HEK293 (cell line): ENCODE measurements at regions not wholly inside any gene's neighbourhood (a gene's known extent, or its start where the extent isn't known, plus 50 kb on each side); places are given as distances from the start of the nearest gene placed in this dataset.

ENCODE experiments used
- CTCF ChIA-PET: fragments of 350-600 bp; formaldehyde crosslinking; extraction: SDS; loops from one replicate; lab custom pipeline; 2021; ENCODE audit warnings: antibody characterized with exemption; lab: Yijun Ruan, JAX
- POLR2A ChIA-PET: fragments of 300-600 bp; formaldehyde crosslinking; extraction: SDS; loops from one replicate; lab custom pipeline; 2020; ENCODE audit warnings: antibody characterized with exemption, inconsistent platforms; lab: Yijun Ruan, JAX
- H3K27ac ChIP-seq: fragments of 200-500 bp; sonication (Bioruptor generic); 2 replicates; pipeline ENCODE4 v1.5.1; 2014; ENCODE audit warnings: low read depth, low read length, control low read depth, inconsistent platforms; ENCODE audit errors: extremely low read depth
- H3K36me3 ChIP-seq, 2 experiments: fragments of 200-500 bp in 1 of 2; sonication (Bioruptor generic) in 1 of 2; 1 replicate in 1 of 2; 2 replicates in 1 of 2; pipeline ENCODE4 v1.5.1; 2014 to 2017; ENCODE audit warnings: inconsistent platforms in 2 of 2, low read length in 2 of 2; ENCODE audit not compliant: control insufficient read depth in 2 of 2, insufficient read depth in 1 of 2
- H3K4me1 ChIP-seq: fragments of 200-500 bp; sonication (Bioruptor generic); 2 replicates; pipeline ENCODE4 v1.5.1; 2014; ENCODE audit warnings: mild to moderate bottlenecking, low read length, inconsistent platforms; ENCODE audit not compliant: control insufficient read depth, insufficient read depth
- H3K4me3 ChIP-seq: 2 replicates; pipeline ENCODE4 v1.5.1; 2011; ENCODE audit warnings: low read depth, mild to moderate bottlenecking, control low read depth, low read length, moderate library complexity
- H3K9me3 ChIP-seq: fragments of 200-500 bp; sonication (Bioruptor generic); 2 replicates; pipeline ENCODE4 v1.5.1; 2014; ENCODE audit warnings: low read depth, low read length, inconsistent platforms; ENCODE audit not compliant: control insufficient read depth, insufficient read depth
- FEZF1 ChIP-seq: fragments of 450-650 bp; formaldehyde crosslinking; IDR thresholded peaks from 2 replicates; pipeline ENCODE4 v1.5.1; 2016; ENCODE audit warnings: missing biosample characterization, missing genetic modification characterization
- GLI2 ChIP-seq: fragments of 450-650 bp; formaldehyde crosslinking; IDR thresholded peaks from 2 replicates; pipeline ENCODE4; 2017; ENCODE audit warnings: missing biosample characterization, missing genetic modification characterization, low read depth, borderline replicate concordance
- KLF7 ChIP-seq: fragments of 450-650 bp; formaldehyde crosslinking; IDR thresholded peaks from 2 replicates; pipeline ENCODE4 v1.5.1; 2016; ENCODE audit warnings: missing biosample characterization, missing genetic modification characterization, borderline replicate concordance
- KLF8 ChIP-seq: fragments of 450-650 bp; formaldehyde crosslinking; IDR thresholded peaks from 2 replicates; pipeline ENCODE4 v1.5.1; 2016; ENCODE audit warnings: missing biosample characterization, missing genetic modification characterization
- KLF9 ChIP-seq: fragments of 450-650 bp; formaldehyde crosslinking; IDR thresholded peaks from 2 replicates; pipeline ENCODE4 v1.5.1; 2016; ENCODE audit warnings: missing biosample characterization, missing genetic modification characterization, low read depth
- SP7 ChIP-seq: fragments of 450-650 bp; formaldehyde crosslinking; IDR thresholded peaks from 2 replicates; pipeline ENCODE4 v1.5.1; 2016; ENCODE audit warnings: missing biosample characterization, missing genetic modification characterization
- ZEB2 ChIP-seq: fragments of 450-650 bp; formaldehyde crosslinking; IDR thresholded peaks from 2 replicates; pipeline ENCODE4 v1.5.1; 2016; ENCODE audit warnings: missing biosample characterization, missing genetic modification characterization
- ZNF132 ChIP-seq: fragments of 450-650 bp; formaldehyde crosslinking; IDR thresholded peaks from 2 replicates; pipeline ENCODE4 v1.5.1; 2017; ENCODE audit warnings: missing biosample characterization, missing genetic modification characterization, borderline replicate concordance
- ZNF148 ChIP-seq: fragments of 450-650 bp; formaldehyde crosslinking; IDR thresholded peaks from 2 replicates; pipeline ENCODE4 v1.5.0; 2017; ENCODE audit warnings: missing biosample characterization, missing genetic modification characterization, borderline replicate concordance
- ZNF155 ChIP-seq: fragments of 450-650 bp; formaldehyde crosslinking; IDR thresholded peaks from 2 replicates; pipeline ENCODE4 v1.5.1; 2016; ENCODE audit warnings: missing biosample characterization, missing genetic modification characterization
- ZNF2 ChIP-seq: fragments of 450-650 bp; formaldehyde crosslinking; IDR thresholded peaks from 2 replicates; pipeline ENCODE4 v1.5.1; 2016; ENCODE audit warnings: missing biosample characterization, missing genetic modification characterization
- ZNF266 ChIP-seq: fragments of 450-650 bp; formaldehyde crosslinking; IDR thresholded peaks from 2 replicates; pipeline ENCODE4 v1.5.1; 2016; ENCODE audit warnings: missing biosample characterization, missing genetic modification characterization, low read depth
- ZNF335 ChIP-seq: fragments of 450-650 bp; formaldehyde crosslinking; conservative IDR thresholded peaks from 2 replicates; pipeline ENCODE4 v1.5.1; 2016; ENCODE audit warnings: missing biosample characterization, missing genetic modification characterization
- ZNF37A ChIP-seq: fragments of 450-650 bp; IDR thresholded peaks from 2 replicates; pipeline ENCODE4 v1.5.1; 2018; ENCODE audit warnings: missing biosample characterization, missing genetic modification characterization
- ZNF416 ChIP-seq: fragments of 450-650 bp; formaldehyde crosslinking; IDR thresholded peaks from 2 replicates; pipeline ENCODE4 v1.5.1; 2016; ENCODE audit warnings: missing biosample characterization, missing genetic modification characterization
- ZNF514 ChIP-seq: fragments of 450-650 bp; formaldehyde crosslinking; IDR thresholded peaks from 2 replicates; pipeline ENCODE4 v1.5.1; 2016; ENCODE audit warnings: missing biosample characterization, missing genetic modification characterization
- ZNF548 ChIP-seq: fragments of 450-650 bp; formaldehyde crosslinking; IDR thresholded peaks from 2 replicates; pipeline ENCODE4 v1.5.1; 2016; ENCODE audit warnings: missing biosample characterization, missing genetic modification characterization
- ZNF580 ChIP-seq: fragments of 450-650 bp; formaldehyde crosslinking; IDR thresholded peaks from 2 replicates; pipeline ENCODE4 v1.5.1; 2016; ENCODE audit warnings: missing biosample characterization, missing genetic modification characterization
- ZNF624 ChIP-seq: fragments of 450-650 bp; formaldehyde crosslinking; IDR thresholded peaks from 2 replicates; pipeline ENCODE4 v1.5.1; 2017; ENCODE audit warnings: missing biosample characterization, missing genetic modification characterization
- ZNF664 ChIP-seq: fragments of 450-650 bp; formaldehyde crosslinking; IDR thresholded peaks from 2 replicates; pipeline ENCODE4 v1.5.1; 2016; ENCODE audit warnings: missing biosample characterization, missing genetic modification characterization
- ZNF768 ChIP-seq: fragments of 450-650 bp; formaldehyde crosslinking; IDR thresholded peaks from 2 replicates; pipeline ENCODE4 v1.5.1; 2018; ENCODE audit warnings: missing biosample characterization, mild to moderate bottlenecking, missing genetic modification characterization
- ZNF776 ChIP-seq: fragments of 450-650 bp; formaldehyde crosslinking; IDR thresholded peaks from 2 replicates; pipeline ENCODE4 v1.5.0; 2017; ENCODE audit warnings: missing biosample characterization, missing genetic modification characterization, borderline replicate concordance
- ZNF785 ChIP-seq: fragments of 450-650 bp; formaldehyde crosslinking; IDR thresholded peaks from 2 replicates; pipeline ENCODE4 v1.5.1; 2016; ENCODE audit warnings: missing biosample characterization, missing genetic modification characterization
- ZSCAN30 ChIP-seq: fragments of 450-650 bp; IDR thresholded peaks from 2 replicates; pipeline ENCODE4 v1.5.1; 2018; ENCODE audit warnings: missing biosample characterization, mild to moderate bottlenecking, missing genetic modification characterization, moderate library complexity
- ZSCAN4 ChIP-seq: fragments of 450-650 bp; formaldehyde crosslinking; IDR thresholded peaks from 2 replicates; pipeline ENCODE4 v1.5.1; 2017; ENCODE audit warnings: missing biosample characterization, missing genetic modification characterization
- TF ChIP-seq, protein P1 (sequence below): fragments of 450-650 bp; formaldehyde crosslinking; IDR thresholded peaks from 2 replicates; pipeline ENCODE4 v1.5.1; 2016; ENCODE audit warnings: missing biosample characterization, missing genetic modification characterization
- TF ChIP-seq, protein P2 (sequence below): fragments of 450-650 bp; formaldehyde crosslinking; IDR thresholded peaks from 2 replicates; pipeline ENCODE4 v1.5.1; 2016; ENCODE audit warnings: missing biosample characterization, missing genetic modification characterization
- TF ChIP-seq, protein P3 (sequence below): fragments of 450-650 bp; formaldehyde crosslinking; IDR thresholded peaks from 2 replicates; pipeline ENCODE4 v1.5.1; 2016; ENCODE audit warnings: missing biosample characterization, missing genetic modification characterization

GRCh38 chr3:150267288-150267687, 140.8 kb upstream of the TSC22D2 start:
- Histone ChIP-seq H3K36me3 (no peaks in the 10 kb centered on the region), H3K4me3 (no peak overlapping the region), H3K27ac (no peak overlapping the region), H3K9me3 (no peaks in the 10 kb centered on the region), H3K4me1 (no peaks in the 10 kb centered on the region)
- ChIA-PET CTCF (interaction anchor here (1.1 kb wide), 1 partner anchor 9 kb away, joined by 3 read pairs; no protein-coding TSS in a partner anchor), POLR2A (no interaction called here)
- no peak for TF ChIP-seq ZNF132 (tag by site-specific recombination)
- TF ChIP-seq ZNF416 (tag by site-specific recombination), result no peak
- TF ChIP-seq ZNF335, result no peak
- no peak for TF ChIP-seq ZSCAN4 (tag by site-specific recombination)
- TF ChIP-seq ZEB2 (tag by site-specific recombination), result no peak
- no peak for TF ChIP-seq ZNF768 (tag by site-specific recombination)
- no peak for TF ChIP-seq FEZF1 (tag by site-specific recombination)
- no peak for TF ChIP-seq ZNF580 (tag by site-specific recombination)
- no peak for TF ChIP-seq ZNF37A (tag by site-specific recombination)
- no peak for TF ChIP-seq ZNF2 (tag by site-specific recombination)
- no peak for TF ChIP-seq ZNF148 (tag by site-specific recombination)
- TF ChIP-seq, protein P1, sequence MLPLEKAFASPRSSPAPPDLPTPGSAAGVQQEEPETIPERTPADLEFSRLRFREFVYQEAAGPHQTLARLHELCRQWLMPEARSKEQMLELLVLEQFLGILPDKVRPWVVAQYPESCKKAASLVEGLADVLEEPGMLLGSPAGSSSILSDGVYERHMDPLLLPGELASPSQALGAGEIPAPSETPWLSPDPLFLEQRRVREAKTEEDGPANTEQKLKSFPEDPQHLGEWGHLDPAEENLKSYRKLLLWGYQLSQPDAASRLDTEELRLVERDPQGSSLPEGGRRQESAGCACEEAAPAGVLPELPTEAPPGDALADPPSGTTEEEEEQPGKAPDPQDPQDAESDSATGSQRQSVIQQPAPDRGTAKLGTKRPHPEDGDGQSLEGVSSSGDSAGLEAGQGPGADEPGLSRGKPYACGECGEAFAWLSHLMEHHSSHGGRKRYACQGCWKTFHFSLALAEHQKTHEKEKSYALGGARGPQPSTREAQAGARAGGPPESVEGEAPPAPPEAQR (tag by site-specific recombination), result no peak
- no peak for TF ChIP-seq KLF9
- no peak for TF ChIP-seq KLF8 (tag by site-specific recombination)
- TF ChIP-seq, protein P2, sequence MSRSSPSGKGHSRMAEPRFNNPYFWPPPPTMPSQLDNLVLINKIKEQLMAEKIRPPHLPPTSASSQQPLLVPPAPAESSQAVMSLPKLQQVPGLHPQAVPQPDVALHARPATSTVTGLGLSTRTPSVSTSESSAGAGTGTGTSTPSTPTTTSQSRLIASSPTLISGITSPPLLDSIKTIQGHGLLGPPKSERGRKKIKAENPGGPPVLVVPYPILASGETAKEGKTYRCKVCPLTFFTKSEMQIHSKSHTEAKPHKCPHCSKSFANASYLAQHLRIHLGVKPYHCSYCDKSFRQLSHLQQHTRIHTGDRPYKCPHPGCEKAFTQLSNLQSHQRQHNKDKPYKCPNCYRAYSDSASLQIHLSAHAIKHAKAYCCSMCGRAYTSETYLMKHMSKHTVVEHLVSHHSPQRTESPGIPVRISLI (tag by site-specific recombination), result no peak
- TF ChIP-seq ZNF664 (tag by site-specific recombination), result no peak
- TF ChIP-seq ZSCAN30 (tag by site-specific recombination), result no peak
- no peak for TF ChIP-seq ZNF548 (tag by site-specific recombination)
- TF ChIP-seq KLF7 (tag by site-specific recombination), result no peak

DNA sequence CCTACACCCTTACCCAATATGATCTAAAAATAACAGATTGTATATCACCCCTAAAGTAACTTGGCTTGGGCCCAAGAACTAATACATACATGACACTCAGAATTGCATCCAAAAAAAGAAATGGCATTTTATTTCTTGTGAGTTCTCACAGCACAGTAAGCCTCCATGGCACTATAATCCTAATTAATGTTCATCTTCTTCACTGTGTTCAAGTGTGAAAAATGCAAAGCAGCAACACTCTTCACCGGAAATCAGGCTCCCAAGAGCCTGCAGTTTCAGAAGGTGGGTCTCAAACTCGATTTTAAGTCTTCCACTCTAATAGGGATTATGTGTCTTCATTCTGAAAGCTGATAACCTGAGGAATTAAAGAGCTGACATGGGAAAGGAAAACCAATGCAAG, 142.8 kb upstream of the TSC22D2 start:
- Histone ChIP-seq H3K27ac (no peak overlapping the region), H3K36me3 (no peaks in the 10 kb centered on the region), H3K9me3 (no peaks in the 10 kb centered on the region), H3K4me1 (no peaks in the 10 kb centered on the region), H3K4me3 (no peak overlapping the region)
- ChIA-PET CTCF (no interaction called here), POLR2A (no interaction called here)
- TF ChIP-seq ZNF776 (tag by site-specific recombination), result no peak
- TF ChIP-seq GLI2, result no peak
- no peak for TF ChIP-seq ZNF785 (tag by site-specific recombination)
- no peak for TF ChIP-seq ZNF266 (tag by site-specific recombination)
- TF ChIP-seq SP7 (tag by site-specific recombination), result no peak
- no peak for TF ChIP-seq ZNF624 (tag by site-specific recombination)
- no peak for TF ChIP-seq ZNF155 (tag by site-specific recombination)
- TF ChIP-seq, protein P3, sequence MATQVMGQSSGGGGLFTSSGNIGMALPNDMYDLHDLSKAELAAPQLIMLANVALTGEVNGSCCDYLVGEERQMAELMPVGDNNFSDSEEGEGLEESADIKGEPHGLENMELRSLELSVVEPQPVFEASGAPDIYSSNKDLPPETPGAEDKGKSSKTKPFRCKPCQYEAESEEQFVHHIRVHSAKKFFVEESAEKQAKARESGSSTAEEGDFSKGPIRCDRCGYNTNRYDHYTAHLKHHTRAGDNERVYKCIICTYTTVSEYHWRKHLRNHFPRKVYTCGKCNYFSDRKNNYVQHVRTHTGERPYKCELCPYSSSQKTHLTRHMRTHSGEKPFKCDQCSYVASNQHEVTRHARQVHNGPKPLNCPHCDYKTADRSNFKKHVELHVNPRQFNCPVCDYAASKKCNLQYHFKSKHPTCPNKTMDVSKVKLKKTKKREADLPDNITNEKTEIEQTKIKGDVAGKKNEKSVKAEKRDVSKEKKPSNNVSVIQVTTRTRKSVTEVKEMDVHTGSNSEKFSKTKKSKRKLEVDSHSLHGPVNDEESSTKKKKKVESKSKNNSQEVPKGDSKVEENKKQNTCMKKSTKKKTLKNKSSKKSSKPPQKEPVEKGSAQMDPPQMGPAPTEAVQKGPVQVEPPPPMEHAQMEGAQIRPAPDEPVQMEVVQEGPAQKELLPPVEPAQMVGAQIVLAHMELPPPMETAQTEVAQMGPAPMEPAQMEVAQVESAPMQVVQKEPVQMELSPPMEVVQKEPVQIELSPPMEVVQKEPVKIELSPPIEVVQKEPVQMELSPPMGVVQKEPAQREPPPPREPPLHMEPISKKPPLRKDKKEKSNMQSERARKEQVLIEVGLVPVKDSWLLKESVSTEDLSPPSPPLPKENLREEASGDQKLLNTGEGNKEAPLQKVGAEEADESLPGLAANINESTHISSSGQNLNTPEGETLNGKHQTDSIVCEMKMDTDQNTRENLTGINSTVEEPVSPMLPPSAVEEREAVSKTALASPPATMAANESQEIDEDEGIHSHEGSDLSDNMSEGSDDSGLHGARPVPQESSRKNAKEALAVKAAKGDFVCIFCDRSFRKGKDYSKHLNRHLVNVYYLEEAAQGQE (tag by site-specific recombination), result no peak
- no peak for TF ChIP-seq ZNF514 (tag by site-specific recombination)
